ENCODE measurements at regions not wholly inside any gene's neighbourhood (a gene's known extent, or its start where the extent isn't known, plus 50 kb on each side); places are given as distances from the start of the nearest gene placed in this dataset.

GRCh38 chr3:87062685-87063084, 71.7 kb upstream of the VGLL3 start:
- H3K23me2 ChIP-seq (ENCODE audit: low read depth, low read length), result no peaks in the 10 kb centered on the region
- DNase-seq (ENCODE audit: low read depth in 1 of 2, low spot score in 2 of 2) (no peak), FAIRE-seq (peak; percentile 63)
- no peak overlapping the region for H3K4me2 ChIP-seq (ENCODE audit: insufficient read depth in 1 of 2, low read depth in 2 of 2, low read length in 2 of 2)
- no peak overlapping the region for H2BK5ac ChIP-seq (ENCODE audit: low read depth, low read length)
- H3K79me2 ChIP-seq (ENCODE audit: control insufficient read depth in 1 of 2, insufficient read depth in 2 of 2, low read length in 2 of 2), result no peaks in the 10 kb centered on the region
- no peak overlapping the region for H3K27ac ChIP-seq (ENCODE audit: low read depth, low read length)
- no peak overlapping the region for H2AFZ ChIP-seq (ENCODE audit: low read length)
- H3K56ac ChIP-seq (replicated peaks; ENCODE audit: insufficient read length, low read depth, low read length), result no peak overlapping the region
- H4K91ac ChIP-seq (replicated peaks; ENCODE audit: insufficient read length, low read length), result no peak overlapping the region
- H2BK15ac ChIP-seq (ENCODE audit: low read length), result no peak overlapping the region
- H3K14ac ChIP-seq (ENCODE audit: insufficient read length), result no peak overlapping the region
- H3K27me3 ChIP-seq (replicated peaks in 1 of 4; ENCODE audit: control insufficient read depth in 3 of 4, extremely low read depth in 1 of 4, insufficient read depth in 3 of 4, low read length in 3 of 4), result no peaks in the 10 kb centered on the region
- no peaks in the 10 kb centered on the region for H3K9me3 ChIP-seq (ENCODE audit: insufficient read depth in 2 of 2, low read depth in 1 of 2, low read length in 1 of 2)
- no peak overlapping the region for H3K23ac ChIP-seq (ENCODE audit: insufficient read length)
- CTCF ChIA-PET (ENCODE audit: partially characterized antibody), result interaction anchor here (0.6 to 1.3 kb wide), 3 partner anchors 20 to 949 kb away, joined by 3 to 4 read pairs (median 3); no protein-coding TSS in a partner anchor
- POLR2A ChIA-PET (ENCODE audit: partially characterized antibody), result no interaction called here
- H3K36me3 ChIP-seq (ENCODE audit: control insufficient read depth in 2 of 4, insufficient read depth in 4 of 4, low read length in 3 of 4), result no peaks in the 10 kb centered on the region
- 88% methylated on average over 3 of the region's 3 CpGs; no CpG with 5 or more reads in 1 of the 2 experiments for WGBS, 2 experiments (ENCODE audit: extremely low coverage in 1 of 2, insufficient coverage in 1 of 2, insufficient read length in 1 of 2, insufficient replicate concordance in 2 of 2, low coverage in 1 of 2, low lambda C conversion rate in 2 of 2, missing lambda C conversion rate in 1 of 2)
- H4K5ac ChIP-seq (ENCODE audit: insufficient read length, low read depth, low read length), result no peak overlapping the region
- no peaks in the 10 kb centered on the region for H3K79me1 ChIP-seq (ENCODE audit: low read depth, low read length)
- TF ChIP-seq CHD1 (IDR thresholded peaks at IDR 0.05; ENCODE audit: low read depth, low read length), result no peak
- no peak for TF ChIP-seq KDM4A (IDR thresholded peaks at IDR 0.05; ENCODE audit: low read depth, low read length, severe bottlenecking)
- no peak for TF ChIP-seq PHF8 (conservative IDR thresholded peaks at IDR 0.05; ENCODE audit: low read depth, low read length)
- H3K4me3 ChIP-seq (ENCODE audit: extremely low read depth in 1 of 4, insufficient read depth in 2 of 4, low read depth in 3 of 4, low read length in 4 of 4), result no peak overlapping the region
- no peak overlapping the region for H4K8ac ChIP-seq (ENCODE audit: extremely low read depth, insufficient read depth, low read length)
- H2BK20ac ChIP-seq (ENCODE audit: low read length), result no peak overlapping the region
- H2AK5ac ChIP-seq (ENCODE audit: low read depth, low read length), result no peak overlapping the region
- H2BK120ac ChIP-seq (replicated peaks; ENCODE audit: low read depth, low read length), result no peak overlapping the region
- no peak overlapping the region for H3K9ac ChIP-seq (replicated peaks in 1 of 4; ENCODE audit: extremely low read depth in 1 of 4, low read depth in 3 of 4, low read length in 3 of 4)
- H3K18ac ChIP-seq (ENCODE audit: extremely low read depth, low read length), result no peak overlapping the region
- H2BK12ac ChIP-seq (ENCODE audit: low read depth, low read length), result no peak overlapping the region
- no peaks in the 10 kb centered on the region for H4K20me1 ChIP-seq (replicated peaks in 1 of 2; ENCODE audit: control insufficient read depth in 1 of 2, insufficient read depth in 2 of 2, low read length in 2 of 2)
- no peak overlapping the region for H3K4ac ChIP-seq (replicated peaks; ENCODE audit: insufficient read length, low read depth, low read length)
- peaks cover 0 to 3% (median 0%) of the 10 kb centered on the region in 4 experiments; a peak in 1 of 7 replicates for H3K4me1 ChIP-seq (replicated peaks in 1 of 4; ENCODE audit: control insufficient read depth in 3 of 4, insufficient read depth in 4 of 4, low read length in 3 of 4)

Measured in H1 (cell line).